ENCODE measurements at regions not wholly inside any gene's neighbourhood (a gene's known extent, or its start where the extent isn't known, plus 50 kb on each side); places are given as distances from the start of the nearest gene placed in this dataset.
"Not testable (repeated sequence)": the region's sequence is repeated elsewhere in the genome, so short reads cannot be mapped to it uniquely, and the experiment has no call there.

- in situ Hi-C loops (cut with MboI; ENCODE audit: low sequenced_read_pairs in 4 of 4), result no loop called here
- H3K27me3 ChIP-seq, result no peaks in the 10 kb centered on the region
Measured at GRCh38 chr11:24206030-24206429, 290.8 kb upstream of the LUZP2 start.

GRCh38 chr11:24206511-24206910 is 290.3 kb upstream of the LUZP2 start:
- no peaks in the 10 kb centered on the region for H3K9me3 ChIP-seq
- H3K36me3 ChIP-seq, result no peaks in the 10 kb centered on the region
- no peak for TF ChIP-seq CTCF (IDR thresholded peaks at IDR 0.05 in 4 of 5, conservative IDR thresholded peaks at IDR 0.05 in 1 of 5)
- TF ChIP-seq POLR2A (IDR thresholded peaks at IDR 0.05), result no peak
- H3K4me1 ChIP-seq, result no peaks in the 10 kb centered on the region
- no peak overlapping the region for H3K27ac ChIP-seq
- DNase-seq (no peak), ATAC-seq (no peak)
- no peaks in the 10 kb centered on the region for H3K27me3 ChIP-seq
- intact Hi-C loops (cut with DNase I; ENCODE audit: low total_unique reads), result no loop called here
- H3K4me3 ChIP-seq, result no peak overlapping the region
- in situ Hi-C loops (cut with MboI; ENCODE audit: low sequenced_read_pairs in 4 of 4), result no loop called here

More at GRCh38 chr11:24206030-24206429, 290.8 kb upstream of the LUZP2 start:
- H3K4me3 ChIP-seq, result no peak overlapping the region
- H3K27ac ChIP-seq, result no peak overlapping the region
- DNase-seq (no peak), ATAC-seq (no peak)
- no peaks in the 10 kb centered on the region for H3K36me3 ChIP-seq
- H3K4me1 ChIP-seq, result no peaks in the 10 kb centered on the region
- TF ChIP-seq POLR2A (IDR thresholded peaks at IDR 0.05), result no peak
- no peak for TF ChIP-seq CTCF (IDR thresholded peaks at IDR 0.05 in 4 of 5, conservative IDR thresholded peaks at IDR 0.05 in 1 of 5)
- H3K9me3 ChIP-seq, result no peaks in the 10 kb centered on the region
- intact Hi-C loops (cut with DNase I; ENCODE audit: low total_unique reads), result no loop called here

GRCh38 chr11:24216488-24216887 is 280.4 kb upstream of the LUZP2 start:
- Histone ChIP-seq H3K27ac (no peak overlapping the region), H3K27me3 (no peaks in the 10 kb centered on the region), H3K4me1 (no peaks in the 10 kb centered on the region), H3K9me3 (no peaks in the 10 kb centered on the region), H3K4me3 (no peak overlapping the region), H3K36me3 (no peaks in the 10 kb centered on the region)
- intact Hi-C loops (cut with DNase I; ENCODE audit: low total_unique reads) (no loop called here), in situ Hi-C loops (cut with MboI; ENCODE audit: low sequenced_read_pairs in 4 of 4) (no loop called here)
- no peak for ATAC-seq
- TF ChIP-seq POLR2A (IDR thresholded peaks at IDR 0.05) (no peak), CTCF (IDR thresholded peaks at IDR 0.05 in 4 of 5, conservative IDR thresholded peaks at IDR 0.05 in 1 of 5) (no peak)
- no peak for DNase-seq

GRCh38 chr11:24217319-24217718 is 279.5 kb upstream of the LUZP2 start:
- H3K27me3 ChIP-seq; H3K27ac ChIP-seq; H3K4me3 ChIP-seq; in situ Hi-C loops (cut with MboI; ENCODE audit: low sequenced_read_pairs in 4 of 4); intact Hi-C loops (cut with DNase I; ENCODE audit: low total_unique reads); H3K4me1 ChIP-seq; DNase-seq; H3K36me3 ChIP-seq; ATAC-seq; H3K9me3 ChIP-seq: not testable (repeated sequence)

- intact Hi-C loops (cut with DNase I; ENCODE audit: low total_unique reads) (no loop called here), in situ Hi-C loops (cut with MboI; ENCODE audit: low sequenced_read_pairs in 4 of 4) (no loop called here)
- ATAC-seq (no peak), DNase-seq (no peak)
- Histone ChIP-seq H3K4me1 (no peaks in the 10 kb centered on the region), H3K27ac (no peak overlapping the region), H3K36me3 (no peaks in the 10 kb centered on the region), H3K4me3 (no peak overlapping the region), H3K9me3 (no peaks in the 10 kb centered on the region), H3K27me3 (no peaks in the 10 kb centered on the region)
- TF ChIP-seq POLR2A (IDR thresholded peaks at IDR 0.05) (no peak), CTCF (IDR thresholded peaks at IDR 0.05 in 4 of 5, conservative IDR thresholded peaks at IDR 0.05 in 1 of 5) (no peak)
Measured at GRCh38 chr11:24225501-24225900, 271.4 kb upstream of the LUZP2 start.
